Right lobe of liver (tissue), 6 donors: ENCODE measurements at regions not wholly inside any gene's neighbourhood (a gene's known extent, or its start where the extent isn't known, plus 50 kb on each side); places are given as distances from the start of the nearest gene placed in this dataset.
A peak's percentile ranks its signal among the peaks of the same experiment; 100 is the strongest.

Experiments
- ATAC-seq, 4 donors: fragments of 200-7000 bp; cut with Tn5 transposase; one replicate each; pipeline ENCODE4 v1.9.1; 2020; ENCODE audit warnings: mild to moderate bottlenecking in 4 of 4, moderate library complexity in 4 of 4
- DNase-seq, 3 donors: peaks; one replicate each; pipeline ENCODE4 v3.0.0-alpha.2; 2020
- H3K27ac ChIP-seq, 3 donors: fragments of 200-600 bp; one replicate each; pipeline ENCODE4 v1.8.0; 2022
- H3K27me3 ChIP-seq, 2 donors: fragments of 200-600 bp; one replicate each; pipeline ENCODE4 v1.8.0; 2022
- H3K36me3 ChIP-seq, 4 donors: fragments of 200-600 bp; sonication (generic) in 1 of 4; one replicate each; pipeline versions ENCODE4 v1.5.1 to v1.8.0; 2017 to 2022; ENCODE audit warnings: control low read depth in 1 of 4
- H3K4me1 ChIP-seq, 4 donors: fragments of 200-600 bp; sonication (generic) in 1 of 4; one replicate each; pipeline versions ENCODE4 v1.5.1 to v1.8.0; 2017 to 2022; ENCODE audit warnings: control low read depth in 1 of 4
- H3K4me3 ChIP-seq, 3 donors: fragments of 200-600 bp; one replicate each; pipeline ENCODE4 v1.8.0; 2022
- H3K9me3 ChIP-seq, 4 donors: fragments of 200-600 bp; sonication (generic) in 1 of 4; one replicate each; pipeline versions ENCODE4 v1.5.1 to v1.8.0; 2017 to 2022; ENCODE audit warnings: control low read depth in 1 of 4
- CTCF ChIP-seq, 4 donors: fragments of 200-600 bp in 3 of 4; fragments of 450-650 bp in 1 of 4; IDR thresholded peaks; one replicate each; pipeline versions ENCODE4 v1.5.1 to v1.8.0; 2016 to 2022; ENCODE audit warnings: antibody characterized with exemption in 4 of 4, mild to moderate bottlenecking in 2 of 4
- POLR2A ChIP-seq: fragments of 450-650 bp; IDR thresholded peaks from one replicate; pipeline ENCODE4 v1.6.1; 2017; ENCODE audit warnings: antibody characterized with exemption, mild to moderate bottlenecking
- whole genome bisulfite sequencing: methylation state at CpG from one replicate; pipeline ENCODE4 v1.1.6; 2018; ENCODE audit warnings: low coverage, low lambda C conversion rate; ENCODE audit not compliant: insufficient coverage; ENCODE audit errors: missing lambda C conversion rate; 5-methylcytosine and 5-hydroxymethylcytosine counted together
- intact Hi-C, 2 donors: fragments of 100-400 bp; cut with DNase I; formaldehyde crosslinking; loops; one replicate each; pipeline versions ENCODE4 v1.11.2 to v1.14.1; 2022
- donor health status: DM: no; HTN: yes; CAD: no.
- donor health status: DM: no; HTN: no; CAD: no.
- donor health status: DM: no; HTN: no; CAD: no.
- donor health status: DM: no; HTN: yes; CAD: no.
- donor health status: DM: no; HTN: yes; CAD: no.

GRCh38 chr1:47524272-47524671 is 86.4 kb downstream of the FOXD2 start:
- Histone ChIP-seq H3K27ac (peak overlapping the region in 2 of 3 donors; percentile 56 to 78), H3K4me3 (no peak overlapping the region), H3K9me3 (peaks cover 0 to under 1% (median 0%) of the 10 kb centered on the region in 4 donors), H3K4me1 (peaks cover 0 to 41% (median 15%) of the 10 kb centered on the region in 4 donors), H3K27me3 (no peaks in the 10 kb centered on the region), H3K36me3 (no peaks in the 10 kb centered on the region)
- DNase-seq = no peak
- no peak for TF ChIP-seq CTCF (IDR thresholded peaks at IDR 0.05)
- WGBS = 81% methylated on average over 6 of the region's 7 CpGs
- intact Hi-C loops = loop anchor here in 1 of 2 donors (10.0 kb wide), 1 partner anchor 201 kb away; no protein-coding TSS in a partner anchor
- no peak for ATAC-seq

GRCh38 chr1:47527653-47528272 is 89.9 kb downstream of the FOXD2 start:
- ATAC-seq = peak; percentile 63 to 81 (median 70)
- 42% methylated on average over 6 of the region's 7 CpGs for WGBS
- peak in 2 of 3 donors; percentile 42 to 63 for DNase-seq

GRCh38 chr1:47529520-47530098 is 91.8 kb downstream of the FOXD2 start:
- Histone ChIP-seq H3K36me3 (no peaks in the 10 kb centered on the region), H3K4me3 (no peak overlapping the region), H3K27me3 (no peaks in the 10 kb centered on the region), H3K27ac (no peak overlapping the region), H3K4me1 (peaks cover 0 to 4% (median 0%) of the 10 kb centered on the region in 4 donors), H3K9me3 (peaks cover 0 to 6% (median 0%) of the 10 kb centered on the region in 4 donors)
- intact Hi-C loops = loop anchor here (5.0 to 10.0 kb wide), 3 partner anchors 85 to 195 kb away; no protein-coding TSS in a partner anchor
- DNase-seq (no peak), ATAC-seq (no peak)
- TF ChIP-seq POLR2A (no peak), CTCF (IDR thresholded peaks at IDR 0.05) (peak; percentile 26 to 53 (median 36))
- 61% methylated on average over 1 of the region's 1 CpG for WGBS

More at GRCh38 chr1:47527653-47528272, 89.9 kb downstream of the FOXD2 start:
- peaks cover 0 to 23% (median 6%) of the 10 kb centered on the region in 4 donors for H3K4me1 ChIP-seq
- H3K27ac ChIP-seq = no peak overlapping the region
- peak; percentile 64 to 69 (median 66) for TF ChIP-seq CTCF (IDR thresholded peaks at IDR 0.05)
- no peak for TF ChIP-seq POLR2A
- H3K36me3 ChIP-seq = no peaks in the 10 kb centered on the region
- no peaks in the 10 kb centered on the region for H3K27me3 ChIP-seq
- H3K9me3 ChIP-seq = peaks cover 0 to 6% (median 0%) of the 10 kb centered on the region in 4 donors
- intact Hi-C loops = loop anchor here (5.0 to 10.0 kb wide), 2 partner anchors 95 to 197 kb away; no protein-coding TSS in a partner anchor
- no peak overlapping the region for H3K4me3 ChIP-seq

- 20% methylated on average over 52 of the region's 54 CpGs for WGBS
- H3K36me3 ChIP-seq = no peaks in the 10 kb centered on the region
- H3K9me3 ChIP-seq = peaks cover 0 to 6% (median 0%) of the 10 kb centered on the region in 4 donors
- TF ChIP-seq POLR2A (no peak), CTCF (IDR thresholded peaks at IDR 0.05) (no peak)
- peak; percentile 43 to 67 (median 48) for ATAC-seq
- DNase-seq = peak in 1 of 3 donors; percentile 37
- H3K27ac ChIP-seq = no peak overlapping the region
- intact Hi-C loops = loop anchor here in 1 of 2 donors (10.0 kb wide), 1 partner anchor 88 kb away; no protein-coding TSS in a partner anchor
- no peaks in the 10 kb centered on the region for H3K27me3 ChIP-seq
- H3K4me3 ChIP-seq = peak overlapping the region; percentile 12 to 35 (median 28)
- no peaks in the 10 kb centered on the region for H3K4me1 ChIP-seq
Measured at GRCh38 chr1:47532921-47533792, 95.3 kb downstream of the FOXD2 start.
